Keratinocyte (primary cell): ENCODE measurements at regions not wholly inside any gene's neighbourhood (a gene's known extent, or its start where the extent isn't known, plus 50 kb on each side); places are given as distances from the start of the nearest gene placed in this dataset.

ENCODE experiments used
- EZH2 ChIP-seq: IDR thresholded peaks from one replicate; pipeline ENCODE4 v1.6.1; 2012; ENCODE audit warnings: inconsistent platforms, mild to moderate bottlenecking, low read length, moderate library complexity
- TF ChIP-seq, protein P1 (sequence below), 3 experiments: IDR thresholded peaks in 1 of 3; conservative IDR thresholded peaks in 1 of 3; optimal IDR thresholded peaks in 1 of 3; 2 replicates in 2 of 3; 3 replicates in 1 of 3; pipeline versions ENCODE3 to v1.5.1; 2011; ENCODE audit warnings: low read length in 3 of 3, mild to moderate bottlenecking in 3 of 3, moderate library complexity in 2 of 3, control low read depth in 1 of 3, inconsistent platforms in 1 of 3; ENCODE audit not compliant: insufficient read depth in 2 of 3; ENCODE audit errors: extremely low read depth in 1 of 3

GRCh38 chr22:49162841-49163240 is 664.8 kb downstream of the BRD1 start:
- TF ChIP-seq, protein P1, sequence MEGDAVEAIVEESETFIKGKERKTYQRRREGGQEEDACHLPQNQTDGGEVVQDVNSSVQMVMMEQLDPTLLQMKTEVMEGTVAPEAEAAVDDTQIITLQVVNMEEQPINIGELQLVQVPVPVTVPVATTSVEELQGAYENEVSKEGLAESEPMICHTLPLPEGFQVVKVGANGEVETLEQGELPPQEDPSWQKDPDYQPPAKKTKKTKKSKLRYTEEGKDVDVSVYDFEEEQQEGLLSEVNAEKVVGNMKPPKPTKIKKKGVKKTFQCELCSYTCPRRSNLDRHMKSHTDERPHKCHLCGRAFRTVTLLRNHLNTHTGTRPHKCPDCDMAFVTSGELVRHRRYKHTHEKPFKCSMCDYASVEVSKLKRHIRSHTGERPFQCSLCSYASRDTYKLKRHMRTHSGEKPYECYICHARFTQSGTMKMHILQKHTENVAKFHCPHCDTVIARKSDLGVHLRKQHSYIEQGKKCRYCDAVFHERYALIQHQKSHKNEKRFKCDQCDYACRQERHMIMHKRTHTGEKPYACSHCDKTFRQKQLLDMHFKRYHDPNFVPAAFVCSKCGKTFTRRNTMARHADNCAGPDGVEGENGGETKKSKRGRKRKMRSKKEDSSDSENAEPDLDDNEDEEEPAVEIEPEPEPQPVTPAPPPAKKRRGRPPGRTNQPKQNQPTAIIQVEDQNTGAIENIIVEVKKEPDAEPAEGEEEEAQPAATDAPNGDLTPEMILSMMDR (optimal IDR thresholded peaks at IDR 0.05 in 1 of 3, IDR thresholded peaks at IDR 0.05 in 1 of 3, conservative IDR thresholded peaks at IDR 0.05 in 1 of 3; ENCODE audit: extremely low read depth in 1 of 3, insufficient read depth in 2 of 3, low read length in 3 of 3): no peak
- TF ChIP-seq EZH2: no peak
